ENCODE measurements at regions not wholly inside any gene's neighbourhood (a gene's known extent, or its start where the extent isn't known, plus 50 kb on each side); places are given as distances from the start of the nearest gene placed in this dataset.
A peak's percentile ranks its signal among the peaks of the same experiment; 100 is the strongest.

- Histone ChIP-seq H2AFZ (ENCODE audit: insufficient read depth, low read depth, low read length, poor library complexity, severe bottlenecking) (no peak overlapping the region), H3K4me3 (replicated peaks in 1 of 3; ENCODE audit: low read depth in 2 of 3, low read length in 3 of 3) (no peak overlapping the region), H4K20me1 (ENCODE audit: insufficient read depth, low read length) (no peaks in the 10 kb centered on the region), H3K4me2 (replicated peaks; ENCODE audit: extremely low read depth, low read length, poor library complexity, severe bottlenecking) (no peak overlapping the region), H3K27me3 (ENCODE audit: control insufficient read depth in 2 of 2, insufficient read depth in 2 of 2, low read length in 2 of 2) (no peaks in the 10 kb centered on the region), H3K27ac (ENCODE audit: low read depth in 1 of 2, low read length in 2 of 2) (no peak overlapping the region), H3K9ac (ENCODE audit: insufficient read depth, low read length, poor library complexity, severe bottlenecking) (no peak overlapping the region), H3K4me1 (ENCODE audit: control insufficient read depth in 1 of 2, insufficient read depth in 2 of 2, low read length in 2 of 2) (no peaks in the 10 kb centered on the region), H3K9me3 (replicated peaks in 1 of 2; ENCODE audit: control insufficient read depth in 1 of 2, insufficient read depth in 1 of 2, low read length in 2 of 2) (no peaks in the 10 kb centered on the region), H3K79me2 (ENCODE audit: insufficient read depth, low read length) (no peaks in the 10 kb centered on the region), H3K36me3 (replicated peaks in 1 of 2; ENCODE audit: control insufficient read depth in 1 of 2, insufficient read depth in 2 of 2, low read length in 2 of 2) (no peaks in the 10 kb centered on the region)
- no peaks in the 10 kb centered on the region for H3K36me3 Mint-ChIP-seq
- 89% methylated on average over 1 of the region's 3 CpGs for WGBS (ENCODE audit: insufficient coverage)
- no peak for DNase-seq
- intact Hi-C loops (cut with micrococcal nuclease) = no loop called here
- TF ChIP-seq CTCF (IDR thresholded peaks at IDR 0.05) = no peak
- H3K27ac Mint-ChIP-seq = peak overlapping the region in 2 of 7 donors; percentile 13 to 57
- H3K4me3 Mint-ChIP-seq = no peak overlapping the region
- H3K27me3 Mint-ChIP-seq (ENCODE audit: low read depth in 3 of 3) = peaks cover 0 to 1% (median 0%) of the 10 kb centered on the region in 3 donors
- peaks cover 8% of the 10 kb centered on the region for H3K4me1 Mint-ChIP-seq
- peaks cover 0 to 5% (median 0%) of the 10 kb centered on the region in 7 donors for H3K9me3 Mint-ChIP-seq
These were observed 63.1 kb upstream of the HIVEP3 start for GRCh38 chr1:41981796-41982195.

- Histone ChIP-seq H3K27ac (ENCODE audit: low read depth in 1 of 2, low read length in 2 of 2) (no peak overlapping the region), H3K4me2 (replicated peaks; ENCODE audit: extremely low read depth, low read length, poor library complexity, severe bottlenecking) (no peak overlapping the region), H2AFZ (ENCODE audit: insufficient read depth, low read depth, low read length, poor library complexity, severe bottlenecking) (no peak overlapping the region), H3K9me3 (replicated peaks in 1 of 2; ENCODE audit: control insufficient read depth in 1 of 2, insufficient read depth in 1 of 2, low read length in 2 of 2) (no peaks in the 10 kb centered on the region), H3K27me3 (ENCODE audit: control insufficient read depth in 2 of 2, insufficient read depth in 2 of 2, low read length in 2 of 2) (no peaks in the 10 kb centered on the region), H3K36me3 (replicated peaks in 1 of 2; ENCODE audit: control insufficient read depth in 1 of 2, insufficient read depth in 2 of 2, low read length in 2 of 2) (no peaks in the 10 kb centered on the region), H3K4me1 (ENCODE audit: control insufficient read depth in 1 of 2, insufficient read depth in 2 of 2, low read length in 2 of 2) (no peaks in the 10 kb centered on the region), H3K9ac (ENCODE audit: insufficient read depth, low read length, poor library complexity, severe bottlenecking) (no peak overlapping the region), H3K79me2 (ENCODE audit: insufficient read depth, low read length) (no peaks in the 10 kb centered on the region), H3K4me3 (replicated peaks in 1 of 3; ENCODE audit: low read depth in 2 of 3, low read length in 3 of 3) (no peak overlapping the region), H4K20me1 (ENCODE audit: insufficient read depth, low read length) (no peaks in the 10 kb centered on the region)
- intact Hi-C loops (cut with micrococcal nuclease) = no loop called here
- H3K4me1 Mint-ChIP-seq = peaks cover 8% of the 10 kb centered on the region
- no peaks in the 10 kb centered on the region for H3K9me3 Mint-ChIP-seq
- no peak for DNase-seq
- peak overlapping the region in 1 of 7 donors; percentile 70 for H3K27ac Mint-ChIP-seq
- no peaks in the 10 kb centered on the region for H3K36me3 Mint-ChIP-seq
- peaks cover 0 to 1% (median 0%) of the 10 kb centered on the region in 3 donors for H3K27me3 Mint-ChIP-seq (ENCODE audit: low read depth in 3 of 3)
- WGBS (ENCODE audit: insufficient coverage) = 46% methylated on average over 6 of the region's 12 CpGs
- TF ChIP-seq CTCF (IDR thresholded peaks at IDR 0.05) = no peak
- no peak overlapping the region for H3K4me3 Mint-ChIP-seq
These were observed 62.3 kb upstream of the HIVEP3 start for GRCh38 chr1:41980827-41981653.

All from CD14-positive monocyte (primary cell).